ENCODE measurements at regions not wholly inside any gene's neighbourhood (a gene's known extent, or its start where the extent isn't known, plus 50 kb on each side); places are given as distances from the start of the nearest gene placed in this dataset.
A peak's percentile ranks its signal among the peaks of the same experiment; 100 is the strongest.

DNA sequence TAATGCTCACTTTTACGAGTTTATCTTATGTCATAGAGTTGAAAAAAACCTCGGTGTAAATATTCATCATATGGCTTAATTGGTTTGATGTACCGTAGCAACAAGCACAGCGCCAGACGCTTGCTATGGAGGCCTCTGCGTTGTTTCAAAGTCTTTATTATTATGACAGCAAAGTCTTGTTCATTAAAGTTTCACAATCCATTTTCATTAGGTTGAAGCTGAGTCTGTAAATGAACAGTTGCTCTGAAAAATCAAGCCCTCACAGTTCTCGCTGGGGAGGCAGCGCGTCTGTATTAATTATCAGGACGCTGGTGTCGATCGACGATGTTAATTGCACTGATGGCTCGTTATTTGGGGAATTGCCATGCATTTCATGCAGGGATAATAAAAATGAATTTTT, 185.6 kb downstream of the INSC start:
- DNase-seq, result no peak
- Mint-ChIP-seq H3K4me3 (no peak overlapping the region), H3K4me1 (no peaks in the 10 kb centered on the region), H3K27ac (no peak overlapping the region), H3K27me3 (peaks cover 2% of the 10 kb centered on the region), H3K36me3 (ENCODE audit: low read depth) (no peaks in the 10 kb centered on the region), H3K9me3 (no peaks in the 10 kb centered on the region)
- ChIA-PET CTCF (no interaction called here), POLR2A (no interaction called here)

DNA sequence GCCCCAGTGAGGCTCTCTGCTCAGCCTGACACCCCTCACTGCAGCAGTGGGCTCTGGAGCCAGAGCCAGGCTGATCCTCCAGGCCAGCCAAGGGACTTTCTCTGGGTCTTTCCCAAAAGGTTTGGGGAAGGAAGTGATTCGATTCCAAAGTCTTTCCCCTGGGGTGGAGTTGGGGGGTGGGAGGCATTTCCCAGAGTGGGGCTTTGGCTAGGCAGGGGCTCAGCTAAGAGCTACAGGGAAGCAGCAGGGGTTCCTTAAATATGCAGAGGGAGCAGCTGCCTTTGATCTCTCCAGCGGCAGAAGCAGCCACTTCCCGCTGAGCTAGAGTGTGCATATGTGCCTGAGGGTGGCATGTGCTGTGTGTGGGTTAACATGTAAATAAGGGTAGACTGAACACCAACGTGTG, 192.9 kb downstream of the INSC start:
- no peak for DNase-seq
- Mint-ChIP-seq H3K36me3 (ENCODE audit: low read depth) (no peaks in the 10 kb centered on the region), H3K4me1 (peaks cover 2% of the 10 kb centered on the region), H3K27ac (no peak overlapping the region), H3K27me3 (no peaks in the 10 kb centered on the region), H3K9me3 (no peaks in the 10 kb centered on the region), H3K4me3 (no peak overlapping the region)
- ChIA-PET POLR2A (no interaction called here), CTCF (no interaction called here)

DNA sequence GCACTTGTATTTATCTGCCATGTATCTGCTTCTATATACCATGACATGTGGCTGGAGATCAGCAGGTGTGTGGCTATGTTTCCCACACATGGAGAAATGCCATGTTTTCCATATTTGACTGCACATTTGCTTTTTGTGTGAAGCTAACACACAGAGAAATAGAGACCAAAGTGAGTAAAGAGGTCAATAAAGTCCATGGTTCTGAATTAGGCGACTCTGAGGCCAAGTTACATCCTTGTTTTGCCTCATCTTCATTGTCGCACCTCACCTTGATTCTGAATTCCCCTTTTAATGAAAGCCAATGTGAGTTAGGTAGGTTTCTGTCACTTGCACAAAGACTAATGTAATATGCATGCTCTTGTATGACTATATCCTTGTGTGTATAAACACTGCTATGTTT, 194.1 kb downstream of the INSC start:
- no peak for DNase-seq
- no peaks in the 10 kb centered on the region for H3K9me3 Mint-ChIP-seq
- ChIA-PET POLR2A (no interaction called here), CTCF (no interaction called here)
- H3K27me3 Mint-ChIP-seq, result no peaks in the 10 kb centered on the region
- no peaks in the 10 kb centered on the region for H3K36me3 Mint-ChIP-seq (ENCODE audit: low read depth)
- no peak overlapping the region for H3K27ac Mint-ChIP-seq
- H3K4me3 Mint-ChIP-seq, result no peak overlapping the region
- H3K4me1 Mint-ChIP-seq, result peaks cover 2% of the 10 kb centered on the region

DNA sequence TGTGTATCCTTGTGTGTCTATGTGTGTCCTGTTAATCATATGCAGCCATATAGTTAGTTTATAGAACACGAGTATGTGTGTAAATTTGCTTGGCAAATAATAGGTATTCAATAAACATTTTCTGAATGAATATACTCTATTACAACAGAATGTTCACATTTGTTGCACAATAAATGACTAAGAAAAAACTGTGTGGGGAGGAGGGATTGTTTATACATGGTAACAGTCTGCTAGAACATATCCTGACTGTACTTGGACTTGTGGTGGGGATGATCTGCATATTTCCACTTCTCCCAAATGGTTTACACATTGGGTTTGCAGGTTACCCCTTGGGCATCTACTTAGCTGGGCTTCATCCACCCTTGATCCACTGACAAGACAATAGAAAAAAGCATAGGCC, 194.6 kb downstream of the INSC start:
- peaks cover 2% of the 10 kb centered on the region for H3K4me1 Mint-ChIP-seq
- no peaks in the 10 kb centered on the region for H3K36me3 Mint-ChIP-seq (ENCODE audit: low read depth)
- CTCF ChIA-PET, result no interaction called here
- no peak for DNase-seq
- no peak overlapping the region for H3K27ac Mint-ChIP-seq
- H3K9me3 Mint-ChIP-seq, result no peaks in the 10 kb centered on the region
- no peak overlapping the region for H3K4me3 Mint-ChIP-seq
- no peaks in the 10 kb centered on the region for H3K27me3 Mint-ChIP-seq
- POLR2A ChIA-PET, result no interaction called here

DNA sequence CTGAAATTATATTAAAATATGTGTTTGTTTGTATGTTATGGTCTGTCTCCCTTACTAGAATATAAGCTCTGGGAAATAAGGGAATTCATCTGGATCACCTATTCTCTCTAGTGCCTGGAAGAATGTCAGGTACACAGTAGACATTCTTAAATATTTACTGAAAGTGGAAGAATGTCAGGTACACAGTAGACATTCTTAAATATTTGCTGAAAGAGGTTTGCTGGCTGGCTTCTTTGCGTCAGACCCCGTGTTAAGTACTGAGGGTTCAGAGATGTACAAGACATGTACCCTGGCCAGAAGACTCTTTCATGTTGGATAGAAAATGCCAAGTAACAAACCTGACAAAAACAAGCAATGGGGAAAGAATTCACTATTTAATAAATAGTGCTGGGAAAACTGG, 199.1 kb downstream of the INSC start:
- peaks cover 5% of the 10 kb centered on the region for H3K9me3 Mint-ChIP-seq
- ChIA-PET POLR2A (no interaction called here), CTCF (no interaction called here)
- no peak for DNase-seq
- H3K27ac Mint-ChIP-seq, result no peak overlapping the region
- H3K27me3 Mint-ChIP-seq, result peaks cover 2% of the 10 kb centered on the region
- no peaks in the 10 kb centered on the region for H3K4me1 Mint-ChIP-seq
- no peak overlapping the region for H3K4me3 Mint-ChIP-seq
- H3K36me3 Mint-ChIP-seq (ENCODE audit: low read depth), result no peaks in the 10 kb centered on the region

DNA sequence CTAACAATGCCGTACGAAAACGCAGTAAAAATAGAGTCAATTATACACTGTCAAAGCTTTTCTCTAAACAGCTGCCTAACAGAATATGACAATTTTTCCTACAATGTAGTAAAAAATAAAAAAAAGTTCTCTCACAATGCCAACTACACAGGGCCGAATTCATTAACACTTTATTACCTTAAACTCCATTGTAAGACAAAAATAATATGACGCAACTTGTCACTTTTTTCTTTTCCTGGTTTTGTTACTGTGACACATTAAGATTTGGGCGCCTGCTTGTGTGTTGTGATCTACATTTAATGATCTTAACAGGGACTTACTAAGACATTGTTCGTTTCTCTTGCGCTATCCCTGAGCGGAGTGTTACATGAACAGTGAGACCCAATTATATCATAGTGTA, 204.1 kb downstream of the INSC start:
- H3K4me1 Mint-ChIP-seq, result no peaks in the 10 kb centered on the region
- no peaks in the 10 kb centered on the region for H3K36me3 Mint-ChIP-seq (ENCODE audit: low read depth)
- CTCF ChIA-PET, result no interaction called here
- DNase-seq, result no peak
- peaks cover 2% of the 10 kb centered on the region for H3K27me3 Mint-ChIP-seq
- peaks cover 5% of the 10 kb centered on the region for H3K9me3 Mint-ChIP-seq
- POLR2A ChIA-PET, result no interaction called here
- H3K27ac Mint-ChIP-seq, result no peak overlapping the region
- H3K4me3 Mint-ChIP-seq, result no peak overlapping the region

DNA sequence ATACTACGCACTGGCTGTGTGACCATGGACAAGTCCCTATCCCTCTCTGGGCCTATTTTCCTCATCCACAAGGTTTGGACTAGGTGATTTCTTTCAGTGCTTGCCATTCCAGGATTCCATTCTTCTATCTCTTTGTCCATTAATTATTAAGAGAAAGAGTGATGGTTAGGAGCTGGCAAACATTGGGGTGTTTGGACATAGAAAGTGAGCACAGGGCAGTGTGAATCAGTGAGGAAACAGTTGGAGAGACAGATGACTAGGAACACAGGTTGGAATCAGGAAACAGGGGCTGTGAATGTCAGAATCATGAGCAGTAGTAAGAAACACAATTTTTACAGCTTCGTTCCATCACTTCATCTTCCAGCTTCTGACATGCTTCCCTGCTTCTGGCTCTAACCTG, 211.8 kb downstream of the INSC start:
- ChIA-PET POLR2A (no interaction called here), CTCF (no interaction called here)
- H3K27me3 Mint-ChIP-seq, result no peaks in the 10 kb centered on the region
- H3K27ac Mint-ChIP-seq, result no peak overlapping the region
- no peak overlapping the region for H3K4me3 Mint-ChIP-seq
- H3K9me3 Mint-ChIP-seq, result no peaks in the 10 kb centered on the region
- no peaks in the 10 kb centered on the region for H3K4me1 Mint-ChIP-seq
- no peak for DNase-seq
- H3K36me3 Mint-ChIP-seq (ENCODE audit: low read depth), result no peaks in the 10 kb centered on the region

DNA sequence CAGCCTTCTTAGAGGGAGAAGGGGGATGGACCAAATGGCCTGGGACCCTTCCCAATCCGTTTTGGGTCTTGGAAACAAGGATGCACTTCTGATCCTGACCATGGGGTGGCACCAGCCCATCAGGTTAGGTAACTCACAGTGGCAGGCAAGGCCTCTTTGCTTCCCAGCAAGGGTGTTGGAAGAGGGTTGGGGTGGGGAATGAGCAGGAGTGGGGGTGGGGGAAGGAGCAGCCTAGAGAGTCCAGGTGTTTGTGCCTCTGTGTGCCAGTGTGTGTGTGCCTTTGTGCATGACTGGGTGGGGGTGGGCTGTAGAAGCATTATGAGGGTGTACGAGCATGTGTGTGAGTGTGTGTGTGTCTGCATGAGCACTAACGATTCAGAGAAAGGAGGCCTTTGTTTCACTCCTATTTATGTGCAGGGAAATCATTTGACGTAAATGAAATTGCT, 213.1 kb downstream of the INSC start:
- ChIA-PET POLR2A (no interaction called here), CTCF (no interaction called here)
- Mint-ChIP-seq H3K27me3 (no peaks in the 10 kb centered on the region), H3K27ac (no peak overlapping the region), H3K4me3 (no peak overlapping the region), H3K4me1 (no peaks in the 10 kb centered on the region), H3K9me3 (no peaks in the 10 kb centered on the region), H3K36me3 (ENCODE audit: low read depth) (no peaks in the 10 kb centered on the region)
- DNase-seq, result peak; percentile 12

DNA sequence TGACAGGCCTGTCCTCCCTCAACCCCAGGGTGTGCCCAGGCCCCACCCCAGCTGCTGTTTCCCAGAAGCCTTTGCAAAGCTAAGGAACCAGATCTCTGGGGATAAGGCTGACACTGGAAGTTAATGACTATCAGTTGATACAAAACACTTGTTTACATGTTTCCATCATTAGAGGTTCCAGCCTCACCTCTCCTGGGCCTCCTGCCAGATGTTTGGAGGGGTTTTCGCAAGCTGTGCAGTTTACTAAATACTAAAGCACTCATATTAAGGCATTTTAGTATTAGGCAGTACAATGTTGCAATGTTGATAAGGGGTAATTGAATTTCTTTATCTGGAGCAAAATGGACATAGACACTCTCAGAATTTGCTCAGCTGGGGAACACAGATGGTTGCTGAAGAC, 218.7 kb downstream of the INSC start:
- peaks cover 3% of the 10 kb centered on the region for H3K27me3 Mint-ChIP-seq
- no peaks in the 10 kb centered on the region for H3K9me3 Mint-ChIP-seq
- ChIA-PET CTCF (no interaction called here), POLR2A (no interaction called here)
- no peak for DNase-seq
- no peak overlapping the region for H3K27ac Mint-ChIP-seq
- H3K36me3 Mint-ChIP-seq (ENCODE audit: low read depth), result no peaks in the 10 kb centered on the region
- no peaks in the 10 kb centered on the region for H3K4me1 Mint-ChIP-seq
- no peak overlapping the region for H3K4me3 Mint-ChIP-seq

DNA sequence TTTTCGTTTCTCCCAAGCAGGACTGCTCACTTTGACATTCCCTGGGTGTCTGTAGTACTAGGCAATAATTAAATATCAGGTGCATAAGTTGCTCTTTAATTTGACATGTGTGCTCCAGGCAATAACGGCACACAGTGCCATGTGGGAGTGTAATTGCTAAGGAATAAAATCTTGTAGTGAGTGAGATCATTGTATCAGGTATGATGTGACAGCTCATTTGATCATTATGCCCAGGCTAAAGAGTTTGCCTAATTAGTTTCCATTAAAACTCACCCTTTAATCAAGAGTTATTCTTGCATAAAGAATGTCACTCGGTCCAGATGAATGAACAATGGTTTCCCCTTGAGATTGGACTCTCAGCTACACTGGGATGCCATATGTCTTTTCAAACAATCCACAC, 220.0 kb downstream of the INSC start:
- Mint-ChIP-seq H3K27ac (no peak overlapping the region), H3K4me3 (no peak overlapping the region), H3K4me1 (no peaks in the 10 kb centered on the region), H3K27me3 (peaks cover 5% of the 10 kb centered on the region), H3K36me3 (ENCODE audit: low read depth) (no peaks in the 10 kb centered on the region), H3K9me3 (no peaks in the 10 kb centered on the region)
- DNase-seq, result no peak
- CTCF ChIA-PET, result no interaction called here
- POLR2A ChIA-PET, result no interaction called here

DNA sequence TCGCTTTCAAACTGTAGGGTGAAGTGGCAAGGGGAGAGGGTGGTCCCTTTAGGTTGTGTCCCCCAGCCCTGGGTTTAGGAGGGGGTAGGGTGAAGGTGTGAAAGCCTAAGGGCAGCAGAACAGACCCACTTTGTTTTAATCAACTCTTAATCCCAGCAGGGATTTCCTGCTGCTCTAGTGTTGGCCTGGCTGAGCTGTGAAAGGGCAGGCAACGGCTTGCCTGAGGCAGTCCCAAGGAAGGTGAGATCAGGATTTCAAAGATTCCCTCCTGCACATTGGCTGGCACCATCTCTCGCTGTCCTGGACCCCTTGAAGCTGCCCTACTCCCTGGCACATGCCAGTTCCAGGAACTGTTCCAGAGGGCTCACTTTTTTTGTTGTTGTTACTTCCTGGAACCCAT, 221.3 kb downstream of the INSC start:
- peaks cover 5% of the 10 kb centered on the region for H3K27me3 Mint-ChIP-seq
- no peaks in the 10 kb centered on the region for H3K4me1 Mint-ChIP-seq
- no peaks in the 10 kb centered on the region for H3K36me3 Mint-ChIP-seq (ENCODE audit: low read depth)
- ChIA-PET POLR2A (no interaction called here), CTCF (no interaction called here)
- H3K4me3 Mint-ChIP-seq, result no peak overlapping the region
- H3K27ac Mint-ChIP-seq, result no peak overlapping the region
- DNase-seq, result no peak
- H3K9me3 Mint-ChIP-seq, result no peaks in the 10 kb centered on the region

DNA sequence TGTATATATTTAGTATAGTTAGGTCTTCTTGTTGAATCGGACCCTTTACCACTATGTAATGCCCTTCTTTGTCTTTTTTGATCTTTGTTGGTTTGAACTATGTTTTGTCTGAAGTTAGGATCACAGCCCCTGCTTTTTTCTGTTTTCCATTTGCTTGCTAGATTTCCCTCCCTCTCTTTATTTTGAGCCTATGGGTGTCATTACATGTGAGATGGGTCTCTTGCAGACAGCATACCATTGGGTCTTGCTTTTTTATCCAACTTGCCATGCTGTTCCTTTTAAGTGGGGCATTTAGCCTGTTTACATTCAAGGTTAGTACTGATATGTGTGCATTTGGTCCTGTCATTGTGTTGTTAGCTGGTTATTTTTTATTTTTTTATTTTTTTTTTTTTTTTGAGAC, 224.6 kb downstream of the INSC start:
- H3K9me3 Mint-ChIP-seq, result no peaks in the 10 kb centered on the region
- no peak overlapping the region for H3K4me3 Mint-ChIP-seq
- H3K27ac Mint-ChIP-seq, result no peak overlapping the region
- H3K27me3 Mint-ChIP-seq, result peaks cover 5% of the 10 kb centered on the region
- CTCF ChIA-PET, result interaction anchor here (0.5 kb wide), 1 partner anchor 254 kb away, joined by 3 read pairs; no protein-coding TSS in a partner anchor
- POLR2A ChIA-PET, result no interaction called here
- no peaks in the 10 kb centered on the region for H3K4me1 Mint-ChIP-seq
- no peaks in the 10 kb centered on the region for H3K36me3 Mint-ChIP-seq (ENCODE audit: low read depth)
- DNase-seq, result no peak

DNA sequence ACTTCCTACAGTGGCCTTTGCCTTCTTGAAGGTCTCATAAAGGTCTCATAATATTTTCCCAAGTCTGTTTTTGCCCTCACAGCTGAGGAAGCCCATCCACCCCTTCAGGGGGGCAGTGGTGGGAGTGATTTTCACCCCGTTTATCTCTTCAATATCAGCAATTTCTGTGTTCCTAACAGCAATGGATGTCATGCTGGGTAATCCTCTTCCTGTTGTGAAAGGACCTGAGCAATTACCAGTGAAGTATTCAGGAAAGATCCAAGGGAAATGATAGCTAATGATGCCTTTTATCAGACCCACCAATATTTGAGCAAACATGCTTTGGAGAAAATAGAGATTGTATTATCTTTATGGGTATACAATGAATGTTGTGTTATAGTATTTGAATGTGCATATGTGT, 226.9 kb downstream of the INSC start:
- DNase-seq, result no peak
- Mint-ChIP-seq H3K4me1 (no peaks in the 10 kb centered on the region), H3K4me3 (no peak overlapping the region), H3K27ac (no peak overlapping the region), H3K9me3 (no peaks in the 10 kb centered on the region), H3K36me3 (ENCODE audit: low read depth) (no peaks in the 10 kb centered on the region), H3K27me3 (peaks cover 5% of the 10 kb centered on the region)
- POLR2A ChIA-PET, result no interaction called here
- CTCF ChIA-PET, result no interaction called here

DNA sequence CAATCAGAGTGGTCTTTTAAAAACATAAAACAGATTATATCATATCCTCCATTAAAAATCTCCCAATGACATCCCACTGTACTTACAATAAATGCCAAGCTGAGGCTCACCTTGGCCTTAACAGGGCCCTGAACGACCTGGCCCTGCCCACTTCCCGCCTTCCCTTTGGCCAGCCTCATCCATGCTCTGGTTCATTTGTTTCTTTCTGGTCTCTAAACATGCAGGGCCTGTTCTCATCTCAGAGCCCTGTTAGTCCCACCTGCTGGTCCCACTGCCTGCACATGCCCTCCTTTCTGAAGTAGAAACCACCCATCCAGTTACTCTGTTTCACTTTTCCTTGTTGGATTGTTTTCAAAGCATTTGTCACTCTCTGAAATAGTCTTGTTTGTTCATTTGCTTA, 227.4 kb downstream of the INSC start:
- Mint-ChIP-seq H3K4me1 (no peaks in the 10 kb centered on the region), H3K9me3 (no peaks in the 10 kb centered on the region), H3K27me3 (peaks cover 2% of the 10 kb centered on the region), H3K27ac (no peak overlapping the region), H3K4me3 (no peak overlapping the region), H3K36me3 (ENCODE audit: low read depth) (no peaks in the 10 kb centered on the region)
- CTCF ChIA-PET, result no interaction called here
- POLR2A ChIA-PET, result no interaction called here
- no peak for DNase-seq

DNA sequence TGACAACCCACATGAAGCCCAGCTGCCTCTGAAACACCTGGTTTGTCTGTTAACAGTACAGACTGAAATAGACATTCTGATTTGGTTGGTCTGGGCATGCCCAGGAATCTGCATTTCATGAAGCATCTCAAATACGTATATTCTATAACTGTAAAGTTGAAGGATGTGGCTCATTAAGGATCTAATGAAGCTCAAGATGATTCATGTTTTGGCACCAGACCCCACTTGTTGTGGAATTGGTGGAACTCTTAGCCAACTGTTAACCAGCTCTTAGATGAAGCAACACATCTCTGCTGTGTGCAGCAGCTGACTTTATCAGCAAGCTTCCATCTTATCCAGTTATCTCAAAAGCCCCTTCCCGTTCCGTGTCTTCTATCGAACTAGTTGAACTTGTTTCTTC, 232.2 kb downstream of the INSC start:
- Mint-ChIP-seq H3K27ac (no peak overlapping the region), H3K4me1 (no peaks in the 10 kb centered on the region), H3K9me3 (no peaks in the 10 kb centered on the region), H3K4me3 (no peak overlapping the region), H3K27me3 (no peaks in the 10 kb centered on the region), H3K36me3 (ENCODE audit: low read depth) (no peaks in the 10 kb centered on the region)
- POLR2A ChIA-PET, result interaction anchor here (0.5 to 0.6 kb wide), 2 partner anchors 16 to 262 kb away, joined by 3 to 4 read pairs; no protein-coding TSS in a partner anchor
- CTCF ChIA-PET, result no interaction called here
- no peak for DNase-seq

All from activated CD4-positive, alpha-beta T cell treated with anti-CD3 and anti-CD28 coated beads, Interleukin-2, amount 10 ng/mL, durations not matched to agents 7 days and 5 days (primary cell).